Smooth muscle cell (in vitro differentiated cells): ENCODE measurements at regions not wholly inside any gene's neighbourhood (a gene's known extent, or its start where the extent isn't known, plus 50 kb on each side); places are given as distances from the start of the nearest gene placed in this dataset.
A peak's percentile ranks its signal among the peaks of the same experiment; 100 is the strongest.

Experiments used
- DNase-seq: peaks from one replicate; lab custom pipeline; 2025; ENCODE audit not compliant: unreplicated experiment; lab: John Stamatoyannopoulos, UW
- H2AFZ ChIP-seq: fragments of 200-600 bp; sonication (generic); 2 replicates; pipeline ENCODE4 v1.6.0; 2016; ENCODE audit warnings: antibody characterized with exemption, low read depth, mild to moderate bottlenecking
- H3F3A ChIP-seq: fragments of 200-600 bp; sonication (generic); 2 replicates; pipeline ENCODE4 v1.6.0; 2017; ENCODE audit warnings: antibody characterized with exemption, low read depth
- H3K27ac ChIP-seq: fragments of 200-600 bp; sonication (generic); 2 replicates; pipeline ENCODE4 v1.5.1; 2016; ENCODE audit warnings: low read depth, mild to moderate bottlenecking
- H3K27me3 ChIP-seq: fragments of 200-600 bp; sonication (generic); 2 replicates; pipeline ENCODE4 v1.6.1; 2016; ENCODE audit warnings: low read depth, mild to moderate bottlenecking
- H3K36me3 ChIP-seq: fragments of 200-600 bp; sonication (generic); 2 replicates; pipeline ENCODE4 v1.5.1; 2016; ENCODE audit warnings: low read depth
- H3K4me1 ChIP-seq: fragments of 200-600 bp; sonication (generic); 2 replicates; pipeline ENCODE4 v1.5.1; 2016; ENCODE audit warnings: low read depth
- H3K4me2 ChIP-seq: fragments of 200-600 bp; sonication (generic); 2 replicates; pipeline ENCODE4 v1.6.0; 2016; ENCODE audit warnings: mild to moderate bottlenecking
- H3K4me3 ChIP-seq: fragments of 200-600 bp; sonication (generic); 2 replicates; pipeline ENCODE4 v1.5.1; 2016; ENCODE audit warnings: mild to moderate bottlenecking
- H3K79me2 ChIP-seq: fragments of 200-600 bp; sonication (generic); 2 replicates; pipeline ENCODE4 v1.6.0; 2016; ENCODE audit warnings: low read depth, mild to moderate bottlenecking
- H3K9ac ChIP-seq: fragments of 200-600 bp; sonication (generic); 2 replicates; pipeline ENCODE4 v1.6.0; 2016; ENCODE audit warnings: low read depth
- H3K9me3 ChIP-seq: fragments of 200-600 bp; sonication (generic); replicated peaks from 2 replicates; pipeline ENCODE4 v1.5.1; 2016; ENCODE audit warnings: low read depth
- H4K20me1 ChIP-seq: fragments of 200-600 bp; sonication (generic); 2 replicates; pipeline ENCODE4 v1.6.0; 2016; ENCODE audit warnings: low read depth
- CTCF ChIP-seq: fragments of 200-600 bp; sonication (generic); IDR thresholded peaks from 2 replicates; pipeline ENCODE4 v1.5.1; 2017; ENCODE audit warnings: borderline replicate concordance, mild to moderate bottlenecking, antibody characterized with exemption; ENCODE audit not compliant: insufficient read depth, poor library complexity, severe bottlenecking
- WGBS: methylation state at CpG from one replicate; pipeline ENCODE4 v1.1.7; 2016; ENCODE audit warnings: low lambda C conversion rate; 5-methylcytosine and 5-hydroxymethylcytosine counted together

GRCh38 chr6:2560917-2561698 is 189.6 kb downstream of the MYLK4 start:
- H3K4me3 ChIP-seq: no peak overlapping the region
- no peaks in the 10 kb centered on the region for H3K36me3 ChIP-seq
- no peak for DNase-seq
- H3F3A ChIP-seq: peaks cover 7% of the 10 kb centered on the region
- H3K27ac ChIP-seq: no peak overlapping the region
- H3K9ac ChIP-seq: no peak overlapping the region
- TF ChIP-seq CTCF: no peak
- no peaks in the 10 kb centered on the region for H3K9me3 ChIP-seq
- no peaks in the 10 kb centered on the region for H4K20me1 ChIP-seq
- no peaks in the 10 kb centered on the region for H3K79me2 ChIP-seq
- no peak overlapping the region for H3K4me2 ChIP-seq
- peak overlapping the region; percentile 69 for H2AFZ ChIP-seq
- H3K4me1 ChIP-seq: peaks cover 7% of the 10 kb centered on the region
- 64% methylated on average over 12 of the region's 12 CpGs for whole genome bisulfite sequencing
- H3K27me3 ChIP-seq: no peaks in the 10 kb centered on the region

- Histone ChIP-seq H3K27ac (no peak overlapping the region), H3K9ac (no peak overlapping the region), H3K4me3 (no peak overlapping the region), H3K36me3 (no peaks in the 10 kb centered on the region), H3K79me2 (no peaks in the 10 kb centered on the region), H3K27me3 (no peaks in the 10 kb centered on the region), H3K4me2 (no peak overlapping the region), H3K9me3 (no peaks in the 10 kb centered on the region), H4K20me1 (no peaks in the 10 kb centered on the region), H3F3A (peaks cover 7% of the 10 kb centered on the region), H3K4me1 (peaks cover 7% of the 10 kb centered on the region), H2AFZ (peak overlapping the region; percentile 69)
- no peak for TF ChIP-seq CTCF
- 84% methylated on average over 8 of the region's 8 CpGs for WGBS
- no peak for DNase-seq
Measured at GRCh38 chr6:2560140-2560818, 190.4 kb downstream of the MYLK4 start.

- H3F3A ChIP-seq: peaks cover 7% of the 10 kb centered on the region
- H3K27me3 ChIP-seq: no peaks in the 10 kb centered on the region
- H3K9me3 ChIP-seq: no peaks in the 10 kb centered on the region
- no peak overlapping the region for H3K27ac ChIP-seq
- WGBS: 76% methylated on average over 25 of the region's 25 CpGs
- no peak overlapping the region for H3K9ac ChIP-seq
- H2AFZ ChIP-seq: no peak overlapping the region
- no peaks in the 10 kb centered on the region for H3K36me3 ChIP-seq
- H3K79me2 ChIP-seq: no peaks in the 10 kb centered on the region
- no peaks in the 10 kb centered on the region for H4K20me1 ChIP-seq
- no peak for TF ChIP-seq CTCF
- no peak overlapping the region for H3K4me2 ChIP-seq
- H3K4me3 ChIP-seq: no peak overlapping the region
- DNase-seq: no peak
- peaks cover 13% of the 10 kb centered on the region for H3K4me1 ChIP-seq
Measured at GRCh38 chr6:2558861-2559801, 191.6 kb downstream of the MYLK4 start.
